SU-DHL-6 (cell line): ENCODE measurements at regions not wholly inside any gene's neighbourhood (a gene's known extent, or its start where the extent isn't known, plus 50 kb on each side); places are given as distances from the start of the nearest gene placed in this dataset.

ENCODE experiments used
- EZH2phosphoT487 ChIP-seq: fragments of 200-600 bp; sonication (generic), shearing (Covaris generic); conservative IDR thresholded peaks from 2 replicates; pipeline ENCODE4 v1.6.1; 2018; ENCODE audit warnings: mild to moderate bottlenecking, antibody characterized with exemption, low read length, moderate library complexity, mixed read lengths
- TF ChIP-seq, protein P1 (sequence below): fragments of 200-600 bp; sonication (generic); IDR thresholded peaks from one replicate; pipeline ENCODE4 v1.5.1; 2017; ENCODE audit warnings: antibody characterized with exemption, mild to moderate bottlenecking, low read length, moderate library complexity; ENCODE audit not compliant: insufficient read depth, poor library complexity, severe bottlenecking

DNA sequence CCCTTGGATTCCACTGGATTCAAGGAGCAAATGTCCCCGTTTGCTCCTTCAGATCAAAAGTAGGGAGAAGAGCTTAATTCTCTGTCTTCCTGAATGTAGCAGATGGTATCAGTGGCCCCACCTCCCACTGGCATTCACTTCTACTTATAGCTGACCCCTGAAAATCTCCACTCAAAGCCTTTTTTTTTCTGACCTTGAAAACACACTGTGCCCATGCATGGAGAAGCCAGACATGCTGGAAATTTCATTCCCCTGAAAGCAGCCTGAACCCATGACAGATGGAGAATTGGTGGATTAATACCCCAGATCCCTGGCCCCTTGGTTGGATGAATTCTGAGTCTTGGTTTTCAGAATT lies 76.6 kb upstream of the UBAC2 start:
- TF ChIP-seq, protein P1, sequence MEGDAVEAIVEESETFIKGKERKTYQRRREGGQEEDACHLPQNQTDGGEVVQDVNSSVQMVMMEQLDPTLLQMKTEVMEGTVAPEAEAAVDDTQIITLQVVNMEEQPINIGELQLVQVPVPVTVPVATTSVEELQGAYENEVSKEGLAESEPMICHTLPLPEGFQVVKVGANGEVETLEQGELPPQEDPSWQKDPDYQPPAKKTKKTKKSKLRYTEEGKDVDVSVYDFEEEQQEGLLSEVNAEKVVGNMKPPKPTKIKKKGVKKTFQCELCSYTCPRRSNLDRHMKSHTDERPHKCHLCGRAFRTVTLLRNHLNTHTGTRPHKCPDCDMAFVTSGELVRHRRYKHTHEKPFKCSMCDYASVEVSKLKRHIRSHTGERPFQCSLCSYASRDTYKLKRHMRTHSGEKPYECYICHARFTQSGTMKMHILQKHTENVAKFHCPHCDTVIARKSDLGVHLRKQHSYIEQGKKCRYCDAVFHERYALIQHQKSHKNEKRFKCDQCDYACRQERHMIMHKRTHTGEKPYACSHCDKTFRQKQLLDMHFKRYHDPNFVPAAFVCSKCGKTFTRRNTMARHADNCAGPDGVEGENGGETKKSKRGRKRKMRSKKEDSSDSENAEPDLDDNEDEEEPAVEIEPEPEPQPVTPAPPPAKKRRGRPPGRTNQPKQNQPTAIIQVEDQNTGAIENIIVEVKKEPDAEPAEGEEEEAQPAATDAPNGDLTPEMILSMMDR = no peak
- no peak for TF ChIP-seq EZH2phosphoT487
